Liver (tissue), 3 donors: ENCODE measurements at regions not wholly inside any gene's neighbourhood (a gene's known extent, or its start where the extent isn't known, plus 50 kb on each side); places are given as distances from the start of the nearest gene placed in this dataset.

Experiments
- EGR1 ChIP-seq, 2 donors: IDR thresholded peaks; 2 replicates each; pipeline ENCODE4 v1.6.1; 2016 to 2018; ENCODE audit warnings: antibody characterized with exemption in 2 of 2, low read depth in 2 of 2
- GABPA ChIP-seq, 2 donors: IDR thresholded peaks in 1 of 2; conservative IDR thresholded peaks in 1 of 2; 2 replicates each; pipeline ENCODE4 v1.6.1; 2016; ENCODE audit warnings: antibody characterized with exemption in 2 of 2, mild to moderate bottlenecking in 1 of 2, moderate library complexity in 1 of 2
- JUND ChIP-seq, 2 donors: IDR thresholded peaks; 2 replicates each; pipeline ENCODE4 v1.6.1; 2016; ENCODE audit warnings: antibody characterized with exemption in 2 of 2
- RXRA ChIP-seq, 2 donors: IDR thresholded peaks; 2 replicates each; pipeline ENCODE4 v1.6.1; 2017 to 2018; ENCODE audit warnings: antibody characterized with exemption in 2 of 2, mild to moderate bottlenecking in 1 of 2
- SP1 ChIP-seq: IDR thresholded peaks from 2 replicates; pipeline ENCODE4 v1.6.1; 2018; ENCODE audit warnings: antibody characterized with exemption, mild to moderate bottlenecking
- TAF1 ChIP-seq: conservative IDR thresholded peaks from 2 replicates; pipeline ENCODE4 v1.6.1; 2016; ENCODE audit warnings: antibody characterized with exemption, mild to moderate bottlenecking
- TF ChIP-seq, protein P1 (sequence below): IDR thresholded peaks from 2 replicates; pipeline ENCODE4 v1.6.1; 2016; ENCODE audit warnings: antibody characterized with exemption, mild to moderate bottlenecking
- TF ChIP-seq, protein P2 (sequence below): fragments of 150-350 bp; IDR thresholded peaks from 2 replicates; pipeline ENCODE4 v1.5.1; 2017; ENCODE audit warnings: improper control_type of control experiment, low read depth, low read length; ENCODE audit not compliant: missing input control
- donor health status: healthy.
- donor health status: healthy.

DNA sequence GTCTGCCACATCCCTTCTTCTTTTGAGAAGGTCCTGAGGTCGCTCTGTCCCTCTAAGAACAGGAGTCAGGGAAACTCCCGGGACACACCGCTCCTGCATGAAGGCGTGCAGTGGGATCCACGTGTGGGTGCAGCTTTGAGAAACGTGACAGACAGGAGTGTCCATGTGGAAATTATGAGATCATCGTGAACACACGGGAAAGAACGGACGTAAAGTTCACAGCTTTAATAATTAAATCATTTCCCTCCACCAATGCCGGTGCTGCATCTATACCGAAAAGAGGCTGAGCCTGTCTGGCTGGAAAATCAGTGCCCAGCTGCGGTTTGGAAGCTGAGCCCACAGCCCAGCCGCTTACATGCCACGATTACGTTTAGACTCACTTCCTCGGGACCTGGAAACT lies 372.4 kb upstream of the SALL3 start:
- TF ChIP-seq, protein P1, sequence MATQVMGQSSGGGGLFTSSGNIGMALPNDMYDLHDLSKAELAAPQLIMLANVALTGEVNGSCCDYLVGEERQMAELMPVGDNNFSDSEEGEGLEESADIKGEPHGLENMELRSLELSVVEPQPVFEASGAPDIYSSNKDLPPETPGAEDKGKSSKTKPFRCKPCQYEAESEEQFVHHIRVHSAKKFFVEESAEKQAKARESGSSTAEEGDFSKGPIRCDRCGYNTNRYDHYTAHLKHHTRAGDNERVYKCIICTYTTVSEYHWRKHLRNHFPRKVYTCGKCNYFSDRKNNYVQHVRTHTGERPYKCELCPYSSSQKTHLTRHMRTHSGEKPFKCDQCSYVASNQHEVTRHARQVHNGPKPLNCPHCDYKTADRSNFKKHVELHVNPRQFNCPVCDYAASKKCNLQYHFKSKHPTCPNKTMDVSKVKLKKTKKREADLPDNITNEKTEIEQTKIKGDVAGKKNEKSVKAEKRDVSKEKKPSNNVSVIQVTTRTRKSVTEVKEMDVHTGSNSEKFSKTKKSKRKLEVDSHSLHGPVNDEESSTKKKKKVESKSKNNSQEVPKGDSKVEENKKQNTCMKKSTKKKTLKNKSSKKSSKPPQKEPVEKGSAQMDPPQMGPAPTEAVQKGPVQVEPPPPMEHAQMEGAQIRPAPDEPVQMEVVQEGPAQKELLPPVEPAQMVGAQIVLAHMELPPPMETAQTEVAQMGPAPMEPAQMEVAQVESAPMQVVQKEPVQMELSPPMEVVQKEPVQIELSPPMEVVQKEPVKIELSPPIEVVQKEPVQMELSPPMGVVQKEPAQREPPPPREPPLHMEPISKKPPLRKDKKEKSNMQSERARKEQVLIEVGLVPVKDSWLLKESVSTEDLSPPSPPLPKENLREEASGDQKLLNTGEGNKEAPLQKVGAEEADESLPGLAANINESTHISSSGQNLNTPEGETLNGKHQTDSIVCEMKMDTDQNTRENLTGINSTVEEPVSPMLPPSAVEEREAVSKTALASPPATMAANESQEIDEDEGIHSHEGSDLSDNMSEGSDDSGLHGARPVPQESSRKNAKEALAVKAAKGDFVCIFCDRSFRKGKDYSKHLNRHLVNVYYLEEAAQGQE: no peak
- TF ChIP-seq JUND (IDR thresholded peaks at IDR 0.05) (no peak), EGR1 (IDR thresholded peaks at IDR 0.05; ENCODE audit: low read depth in 2 of 2) (no peak), GABPA (IDR thresholded peaks at IDR 0.05 in 1 of 2, conservative IDR thresholded peaks at IDR 0.05 in 1 of 2) (no peak), RXRA (IDR thresholded peaks at IDR 0.05) (no peak), TAF1 (no peak), SP1 (no peak)
- TF ChIP-seq, protein P2, sequence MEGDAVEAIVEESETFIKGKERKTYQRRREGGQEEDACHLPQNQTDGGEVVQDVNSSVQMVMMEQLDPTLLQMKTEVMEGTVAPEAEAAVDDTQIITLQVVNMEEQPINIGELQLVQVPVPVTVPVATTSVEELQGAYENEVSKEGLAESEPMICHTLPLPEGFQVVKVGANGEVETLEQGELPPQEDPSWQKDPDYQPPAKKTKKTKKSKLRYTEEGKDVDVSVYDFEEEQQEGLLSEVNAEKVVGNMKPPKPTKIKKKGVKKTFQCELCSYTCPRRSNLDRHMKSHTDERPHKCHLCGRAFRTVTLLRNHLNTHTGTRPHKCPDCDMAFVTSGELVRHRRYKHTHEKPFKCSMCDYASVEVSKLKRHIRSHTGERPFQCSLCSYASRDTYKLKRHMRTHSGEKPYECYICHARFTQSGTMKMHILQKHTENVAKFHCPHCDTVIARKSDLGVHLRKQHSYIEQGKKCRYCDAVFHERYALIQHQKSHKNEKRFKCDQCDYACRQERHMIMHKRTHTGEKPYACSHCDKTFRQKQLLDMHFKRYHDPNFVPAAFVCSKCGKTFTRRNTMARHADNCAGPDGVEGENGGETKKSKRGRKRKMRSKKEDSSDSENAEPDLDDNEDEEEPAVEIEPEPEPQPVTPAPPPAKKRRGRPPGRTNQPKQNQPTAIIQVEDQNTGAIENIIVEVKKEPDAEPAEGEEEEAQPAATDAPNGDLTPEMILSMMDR: no peak
